Stimulated activated CD4-positive, alpha-beta T cell treated with anti-CD3 and anti-CD28 coated beads, Interleukin-4, amount 100 ng/mL, for 4 hours (primary cell): ENCODE measurements at regions not wholly inside any gene's neighbourhood (a gene's known extent, or its start where the extent isn't known, plus 50 kb on each side); places are given as distances from the start of the nearest gene placed in this dataset.
"Not testable (repeated sequence)": the region's sequence is repeated elsewhere in the genome, so short reads cannot be mapped to it uniquely, and the experiment has no call there.

ENCODE experiments used
- DNase-seq, 2 experiments: peaks; one replicate each; pipeline ENCODE4 v3.0.0-alpha.2; 2020

GRCh38 chr12:116327992-116328391 lies 50.5 kb upstream of the MED13L start:
- DNase-seq, result not testable (repeated sequence)

GRCh38 chr12:116331876-116332275 lies 54.4 kb upstream of the MED13L start:
- DNase-seq, result no peak

- DNase-seq, result no peak
These were observed 55.4 kb upstream of the MED13L start for GRCh38 chr12:116332705-116333380.

GRCh38 chr12:116333402-116333801 lies 55.9 kb upstream of the MED13L start:
- no peak for DNase-seq

GRCh38 chr12:116336542-116337065 lies 59.1 kb upstream of the MED13L start:
- no peak for DNase-seq

GRCh38 chr12:116337312-116337711 lies 59.8 kb upstream of the MED13L start:
- no peak for DNase-seq

- no peak for DNase-seq
These were observed 60.8 kb upstream of the MED13L start for GRCh38 chr12:116338064-116338846.

GRCh38 chr12:116339062-116339461 lies 61.6 kb upstream of the MED13L start:
- DNase-seq, result no peak

- DNase-seq, result no peak
These were observed 62.4 kb upstream of the MED13L start for GRCh38 chr12:116339800-116340371.

GRCh38 chr12:116343331-116343884 lies 65.9 kb upstream of the MED13L start:
- DNase-seq, result no peak

- no peak for DNase-seq
These were observed 68.7 kb upstream of the MED13L start for GRCh38 chr12:116346222-116346621.

- DNase-seq, result no peak
These were observed 69.2 kb upstream of the MED13L start for GRCh38 chr12:116346741-116347140.

- no peak for DNase-seq
These were observed 69.8 kb upstream of the MED13L start for GRCh38 chr12:116347265-116347664.

GRCh38 chr12:116352315-116352835 lies 74.9 kb upstream of the MED13L start:
- no peak for DNase-seq

GRCh38 chr12:116353958-116354357 lies 76.5 kb upstream of the MED13L start:
- DNase-seq, result no peak

GRCh38 chr12:116354534-116354933 lies 77.0 kb upstream of the MED13L start:
- DNase-seq, result no peak

GRCh38 chr12:116354950-116355783 lies 77.7 kb upstream of the MED13L start:
- no peak for DNase-seq

- DNase-seq, result no peak
These were observed 81.0 kb upstream of the MED13L start for GRCh38 chr12:116358536-116358892.

GRCh38 chr12:116358893-116359761 lies 81.6 kb upstream of the MED13L start:
- DNase-seq, result peak; percentile 46 to 63

GRCh38 chr12:116360579-116361413 lies 83.3 kb upstream of the MED13L start:
- no peak for DNase-seq
